GM21619 (cell line): ENCODE measurements at regions not wholly inside any gene's neighbourhood (a gene's known extent, or its start where the extent isn't known, plus 50 kb on each side); places are given as distances from the start of the nearest gene placed in this dataset.

Experiments used
- ATAC-seq: cut with Tn5 transposase; IDR thresholded peaks from one replicate; pipeline ENCODE4 v1.9.1; 2021; ENCODE audit not compliant: unreplicated experiment

- ATAC-seq, result no peak
Measured at GRCh38 chr10:2953495-2953894, 113.9 kb upstream of the PFKP start.

DNA sequence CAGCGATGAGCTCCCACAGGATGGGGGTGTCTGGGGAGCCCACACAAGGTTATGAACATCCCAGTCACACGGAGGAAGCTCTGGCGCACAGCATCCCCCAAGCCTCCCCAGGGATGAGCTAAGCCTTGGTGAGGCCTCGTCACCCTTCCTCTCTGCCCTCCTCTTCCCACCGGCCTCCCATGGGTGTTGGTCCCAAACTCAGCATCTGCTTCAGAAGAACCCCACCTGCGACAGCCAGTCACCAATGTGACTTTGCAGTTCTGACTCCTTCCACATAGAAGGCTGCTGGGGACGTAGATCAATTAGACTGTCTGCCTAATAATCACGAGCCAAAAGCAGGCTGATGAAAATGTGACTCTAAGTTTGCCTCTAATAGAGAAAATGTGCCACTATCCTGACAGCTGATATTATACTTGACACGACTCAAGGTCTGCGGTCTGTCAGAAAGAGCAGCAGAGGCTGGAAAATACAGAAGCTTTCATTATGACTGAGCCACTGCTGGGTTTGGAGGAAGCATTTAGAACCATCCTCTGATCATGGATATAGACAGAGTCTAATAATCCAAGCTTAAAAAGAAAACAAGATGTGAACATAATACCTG lies 116.0 kb upstream of the PFKP start:
- no peak for ATAC-seq

DNA sequence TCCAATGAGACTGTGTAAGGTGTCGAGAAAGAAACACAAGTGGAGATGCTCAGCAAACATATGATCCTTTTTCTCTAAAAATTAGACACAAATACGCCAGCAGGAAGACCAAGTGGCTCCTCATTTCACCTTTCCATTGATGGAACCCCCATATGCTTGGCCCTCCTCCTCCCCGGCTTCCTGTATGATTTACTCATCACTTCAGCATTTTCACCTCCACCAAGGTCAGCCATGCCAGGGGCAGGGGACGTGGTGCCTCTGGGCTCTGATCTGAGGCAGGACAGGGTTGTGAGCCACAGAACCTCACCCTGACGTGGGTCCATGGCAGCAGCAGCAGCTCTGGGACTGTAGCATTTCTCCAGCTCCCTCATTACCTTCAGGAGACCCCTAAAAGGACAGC lies 116.8 kb upstream of the PFKP start:
- ATAC-seq, result no peak

DNA sequence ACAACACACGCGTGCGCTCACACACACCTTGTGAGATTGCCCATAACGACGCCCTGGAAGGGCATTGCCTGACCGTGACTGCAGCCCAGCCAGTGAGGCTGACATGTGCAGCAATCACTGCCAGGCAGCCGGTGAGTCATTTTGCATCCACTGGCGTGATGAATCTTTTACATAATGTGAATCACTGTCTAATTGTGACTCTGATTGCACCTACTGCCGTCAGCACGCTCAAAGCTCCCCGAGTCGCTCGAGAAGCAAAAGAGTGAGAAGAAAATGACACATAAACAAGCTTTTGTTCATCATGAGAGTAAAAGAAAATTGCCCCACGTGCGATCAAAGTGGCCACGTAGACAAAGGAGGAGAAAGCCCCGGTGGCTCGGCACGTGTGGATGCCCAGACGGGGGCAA lies 117.4 kb upstream of the PFKP start:
- peak; percentile 51 for ATAC-seq

- no peak for ATAC-seq
Measured at GRCh38 chr10:2949221-2949947, 118.0 kb upstream of the PFKP start.

GRCh38 chr10:2948127-2948854 lies 119.1 kb upstream of the PFKP start:
- ATAC-seq, result peak; percentile 76

DNA sequence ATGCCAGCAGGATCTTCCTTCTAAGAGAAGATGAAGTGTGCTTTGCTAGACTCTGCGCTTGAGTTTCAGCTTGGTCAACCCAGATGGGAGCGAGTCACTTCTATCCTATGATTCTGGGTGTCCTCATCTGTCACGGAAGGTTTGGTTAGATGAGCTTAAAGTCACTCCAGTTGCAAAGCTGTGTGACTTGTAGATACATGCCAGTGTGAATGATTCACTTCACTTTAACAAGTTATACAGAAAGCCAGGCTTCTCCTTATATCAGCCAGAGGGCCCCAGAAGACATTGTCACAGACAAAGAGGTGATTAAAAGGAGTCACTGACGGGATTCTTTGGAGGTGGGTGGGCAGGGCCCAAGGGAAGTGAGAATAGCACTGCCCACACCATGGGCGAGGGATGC lies 122.6 kb upstream of the PFKP start:
- no peak for ATAC-seq

GRCh38 chr10:2943932-2944614 lies 123.3 kb upstream of the PFKP start:
- no peak for ATAC-seq

- no peak for ATAC-seq
Measured at GRCh38 chr10:2942938-2943337, 124.4 kb upstream of the PFKP start.

GRCh38 chr10:2938869-2939268 lies 128.5 kb upstream of the PFKP start:
- no peak for ATAC-seq

- ATAC-seq, result no peak
Measured at GRCh38 chr10:2936816-2937215, 130.5 kb upstream of the PFKP start.

DNA sequence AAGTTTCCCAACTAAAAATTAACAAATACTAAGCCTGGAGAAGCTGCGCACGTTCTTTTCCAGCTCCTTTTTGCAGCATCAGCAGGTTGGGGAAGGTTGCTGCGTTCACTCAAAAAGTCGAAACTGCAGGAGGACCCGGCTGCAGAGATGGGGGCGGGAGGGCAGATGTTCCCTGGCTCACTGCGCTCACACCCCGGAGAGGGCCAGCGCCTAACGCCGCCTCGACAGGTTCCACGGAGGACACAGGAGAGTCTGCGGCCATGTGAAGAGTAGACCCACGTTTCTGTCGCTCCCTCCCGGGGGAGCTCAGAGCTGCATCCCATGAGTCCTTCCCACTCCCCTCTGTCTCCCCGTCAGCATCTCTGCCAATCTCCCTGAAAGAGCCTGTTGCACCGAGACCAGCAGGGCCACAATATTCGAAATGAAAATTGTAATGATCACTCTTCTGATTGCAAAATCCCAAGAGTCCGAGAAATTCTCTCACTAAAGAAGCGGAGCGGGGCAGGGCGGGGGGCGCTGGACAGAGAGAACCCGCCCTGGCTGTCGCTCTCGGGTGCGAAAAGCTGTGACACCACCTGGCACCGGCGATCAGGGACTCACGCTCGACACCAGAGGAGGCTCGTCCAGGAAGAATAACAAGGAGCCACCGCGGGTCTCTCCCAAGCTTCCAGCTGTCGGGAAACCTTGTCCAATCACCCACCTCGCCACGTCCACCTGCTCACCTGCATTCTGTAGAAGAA lies 131.5 kb upstream of the PFKP start:
- ATAC-seq, result no peak

DNA sequence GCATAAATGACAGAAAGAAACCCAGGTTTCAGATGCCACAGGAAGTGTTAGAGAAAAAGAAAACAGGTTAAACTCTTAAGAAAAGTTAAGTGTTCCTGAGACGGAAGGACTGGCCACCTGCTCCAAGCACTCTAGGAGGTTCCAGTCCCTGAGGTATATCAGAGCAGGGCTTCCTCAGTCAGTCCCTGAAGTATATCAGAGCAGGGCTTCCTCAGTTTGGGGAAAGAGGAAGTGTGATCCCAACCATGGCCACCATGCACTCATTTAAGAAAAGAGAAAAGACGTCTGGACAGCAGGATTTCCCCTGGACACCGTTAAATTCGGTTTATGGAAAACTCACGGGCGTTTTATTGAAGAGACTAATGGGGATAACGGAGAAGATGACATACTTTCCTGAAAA lies 133.4 kb upstream of the PFKP start:
- no peak for ATAC-seq

DNA sequence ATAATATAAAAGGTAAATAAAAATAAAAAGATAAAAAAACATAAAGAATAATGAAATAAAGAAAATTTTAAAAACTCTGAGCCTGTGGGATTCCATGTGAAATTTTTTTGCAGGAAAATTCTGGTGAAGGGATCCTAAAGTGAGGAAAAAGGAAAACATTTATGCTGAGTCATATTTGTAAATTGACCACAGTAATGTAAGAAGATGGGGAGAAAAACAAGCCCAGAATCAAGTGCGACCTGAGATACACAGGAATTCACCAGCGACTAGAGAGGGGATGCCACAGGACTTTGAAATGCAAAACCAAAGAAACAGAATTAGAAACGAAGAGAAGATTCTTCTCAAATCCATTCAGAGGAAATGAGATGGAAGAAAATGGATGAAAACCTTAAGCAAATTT lies 133.8 kb upstream of the PFKP start:
- no peak for ATAC-seq

DNA sequence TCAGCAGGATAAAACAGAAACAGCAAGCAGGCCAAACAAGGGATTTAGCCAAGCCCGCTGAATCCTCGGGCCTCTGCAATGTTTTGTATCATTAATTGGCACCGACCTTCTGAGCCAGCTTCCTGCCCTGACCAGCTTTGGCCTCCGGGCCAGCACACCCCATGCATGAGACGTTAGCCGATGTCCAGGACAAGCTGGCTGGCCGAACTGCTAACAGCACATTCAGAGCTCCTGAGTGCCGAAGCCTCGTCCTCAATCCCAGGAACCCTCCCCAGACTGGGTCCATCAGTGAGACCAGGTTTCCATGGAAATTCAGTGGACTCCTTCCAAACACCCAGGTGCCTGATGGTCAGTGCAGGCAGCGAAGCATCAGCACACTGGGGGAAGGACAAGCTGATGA lies 134.3 kb upstream of the PFKP start:
- no peak for ATAC-seq

GRCh38 chr10:2929480-2930258 lies 137.7 kb upstream of the PFKP start:
- no peak for ATAC-seq

DNA sequence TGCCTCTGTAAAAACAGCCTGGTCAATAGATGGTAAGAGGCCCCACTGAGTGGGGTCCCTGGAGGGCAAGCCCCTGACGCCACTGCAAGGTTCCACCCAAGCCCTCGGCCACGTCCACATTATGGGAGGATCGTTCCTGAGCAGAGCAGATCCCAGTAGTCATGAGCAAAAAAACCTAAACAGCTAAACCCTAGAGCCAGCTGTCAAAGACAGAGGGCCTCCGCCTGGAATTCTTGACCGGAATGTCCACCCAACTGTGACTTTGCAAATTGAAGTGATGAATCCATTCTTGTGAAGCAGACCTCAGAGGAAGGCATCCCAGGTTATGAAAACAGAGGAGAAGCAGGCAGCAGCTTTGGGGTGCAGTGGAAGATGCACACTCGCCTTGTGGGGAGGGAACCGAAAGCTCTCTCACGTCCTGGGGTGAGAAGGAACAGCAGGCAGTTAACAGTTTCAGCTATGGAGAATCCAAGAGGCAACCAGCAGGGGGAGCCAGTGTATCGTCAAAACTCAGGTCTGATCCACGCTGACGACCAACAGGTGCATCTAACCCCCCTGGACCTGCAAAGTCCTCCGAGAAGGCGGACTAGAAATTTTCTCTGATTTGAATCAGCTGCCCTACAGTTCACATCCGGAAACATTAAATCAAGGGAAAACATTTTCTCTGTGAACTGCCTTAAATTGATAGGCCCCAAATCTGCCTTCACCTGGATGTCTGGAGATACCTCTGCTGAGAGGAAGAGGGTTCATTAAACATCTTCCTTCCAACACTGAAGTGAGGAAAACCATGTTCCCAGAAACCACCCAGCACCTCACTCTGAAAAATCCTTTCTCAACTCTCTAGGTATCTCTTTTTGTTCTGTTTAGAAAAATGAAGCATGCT lies 139.1 kb upstream of the PFKP start:
- peak; percentile 86 for ATAC-seq

GRCh38 chr10:2926918-2927660 lies 140.3 kb upstream of the PFKP start:
- no peak for ATAC-seq

- no peak for ATAC-seq
Measured at GRCh38 chr10:2925631-2926030, 141.7 kb upstream of the PFKP start.
